Fibroblast of mammary gland (primary cell): ENCODE measurements at regions not wholly inside any gene's neighbourhood (a gene's known extent, or its start where the extent isn't known, plus 50 kb on each side); places are given as distances from the start of the nearest gene placed in this dataset.
"Not testable (repeated sequence)": the region's sequence is repeated elsewhere in the genome, so short reads cannot be mapped to it uniquely, and the experiment has no call there.

Source experiments
- DNase-seq: peaks from one replicate; pipeline ENCODE4 v3.0.0-alpha.2; 2010; ENCODE audit warnings: low read depth
- H3K4me3 ChIP-seq: 2 replicates; pipeline ENCODE4 v1.5.1; 2011; ENCODE audit warnings: low read depth, mild to moderate bottlenecking, low read length, moderate library complexity; ENCODE audit not compliant: control insufficient read depth
- TF ChIP-seq, protein P1 (sequence below): conservative IDR thresholded peaks from 2 replicates; pipeline ENCODE4 v1.5.1; 2011; ENCODE audit warnings: low read depth, low read length, inconsistent platforms; ENCODE audit not compliant: control insufficient read depth, insufficient read depth

DNA sequence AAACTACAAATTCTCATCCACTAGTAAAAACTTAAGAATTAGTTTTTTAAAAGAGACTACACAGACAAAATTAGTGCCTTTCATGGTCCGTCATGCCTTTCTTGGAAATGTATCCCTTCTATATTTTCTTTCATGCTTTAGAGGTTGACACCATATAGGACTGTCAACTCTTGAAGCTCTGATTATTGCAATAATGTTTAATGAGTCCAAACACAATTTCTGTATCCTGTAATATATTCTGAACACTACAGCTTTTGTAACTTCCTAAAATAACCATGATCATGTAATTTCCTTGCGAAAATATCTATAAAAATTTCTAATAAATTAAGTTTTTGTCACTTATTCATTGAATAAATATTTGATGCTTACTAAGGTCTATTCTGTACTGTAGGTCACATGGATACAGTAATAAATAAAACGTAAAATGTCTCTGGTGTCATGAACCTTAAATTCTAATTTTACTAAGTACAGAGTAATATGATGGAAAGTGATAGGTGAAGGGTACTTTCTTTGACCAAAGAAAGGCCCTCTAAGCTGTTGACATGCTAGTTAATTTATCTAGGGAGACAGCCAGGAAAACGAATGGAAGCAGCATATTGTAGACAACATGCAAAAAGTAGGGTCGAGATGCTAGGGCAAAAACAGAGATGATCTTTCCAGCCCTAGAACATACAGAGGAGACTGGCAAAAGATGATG is 687.3 kb upstream of the PCDH9 start:
- no peak overlapping the region for H3K4me3 ChIP-seq
- TF ChIP-seq, protein P1, sequence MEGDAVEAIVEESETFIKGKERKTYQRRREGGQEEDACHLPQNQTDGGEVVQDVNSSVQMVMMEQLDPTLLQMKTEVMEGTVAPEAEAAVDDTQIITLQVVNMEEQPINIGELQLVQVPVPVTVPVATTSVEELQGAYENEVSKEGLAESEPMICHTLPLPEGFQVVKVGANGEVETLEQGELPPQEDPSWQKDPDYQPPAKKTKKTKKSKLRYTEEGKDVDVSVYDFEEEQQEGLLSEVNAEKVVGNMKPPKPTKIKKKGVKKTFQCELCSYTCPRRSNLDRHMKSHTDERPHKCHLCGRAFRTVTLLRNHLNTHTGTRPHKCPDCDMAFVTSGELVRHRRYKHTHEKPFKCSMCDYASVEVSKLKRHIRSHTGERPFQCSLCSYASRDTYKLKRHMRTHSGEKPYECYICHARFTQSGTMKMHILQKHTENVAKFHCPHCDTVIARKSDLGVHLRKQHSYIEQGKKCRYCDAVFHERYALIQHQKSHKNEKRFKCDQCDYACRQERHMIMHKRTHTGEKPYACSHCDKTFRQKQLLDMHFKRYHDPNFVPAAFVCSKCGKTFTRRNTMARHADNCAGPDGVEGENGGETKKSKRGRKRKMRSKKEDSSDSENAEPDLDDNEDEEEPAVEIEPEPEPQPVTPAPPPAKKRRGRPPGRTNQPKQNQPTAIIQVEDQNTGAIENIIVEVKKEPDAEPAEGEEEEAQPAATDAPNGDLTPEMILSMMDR = no peak
- DNase-seq = no peak

DNA sequence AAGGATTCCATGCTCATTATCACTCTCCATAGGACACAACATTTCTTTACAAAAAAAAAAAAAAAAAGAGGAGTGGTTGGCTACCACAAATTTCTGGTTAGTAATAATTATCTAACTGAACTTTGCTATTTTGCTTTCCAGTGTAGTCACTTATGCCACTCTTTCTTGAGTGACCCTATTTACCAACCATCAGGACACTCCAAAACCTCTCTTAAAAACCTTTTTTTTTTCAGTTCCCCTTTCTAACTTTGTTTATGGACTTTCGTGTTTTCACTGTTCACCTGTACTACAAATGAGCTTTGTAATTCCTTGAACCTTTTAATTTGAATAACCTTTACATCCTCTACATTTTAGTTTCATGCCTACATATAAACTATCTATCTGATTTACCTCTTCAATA is 686.5 kb upstream of the PCDH9 start:
- no peak overlapping the region for H3K4me3 ChIP-seq
- no peak for DNase-seq
- TF ChIP-seq, protein P1 = no peak

DNA sequence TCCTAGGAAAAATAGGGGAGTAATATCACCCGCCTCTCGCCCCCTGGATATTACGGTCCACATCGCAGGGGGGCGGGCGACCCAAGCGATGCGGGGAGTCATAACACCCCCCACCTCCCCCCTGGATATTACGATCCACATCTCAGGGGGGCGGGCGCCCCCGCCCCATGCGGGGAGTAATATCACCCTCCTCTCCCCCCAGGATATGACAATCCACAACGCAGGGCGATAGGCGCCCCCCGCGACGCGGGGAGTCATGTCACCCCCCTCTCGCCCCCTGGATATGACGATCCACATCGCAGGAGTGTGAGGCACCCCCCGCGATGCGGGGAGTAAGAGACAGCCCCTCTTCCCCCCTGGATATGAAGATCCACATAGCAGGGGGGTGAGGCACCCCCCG is 684.4 kb upstream of the PCDH9 start:
- no peak for DNase-seq
- no peak overlapping the region for H3K4me3 ChIP-seq
- TF ChIP-seq, protein P1 = no peak

DNA sequence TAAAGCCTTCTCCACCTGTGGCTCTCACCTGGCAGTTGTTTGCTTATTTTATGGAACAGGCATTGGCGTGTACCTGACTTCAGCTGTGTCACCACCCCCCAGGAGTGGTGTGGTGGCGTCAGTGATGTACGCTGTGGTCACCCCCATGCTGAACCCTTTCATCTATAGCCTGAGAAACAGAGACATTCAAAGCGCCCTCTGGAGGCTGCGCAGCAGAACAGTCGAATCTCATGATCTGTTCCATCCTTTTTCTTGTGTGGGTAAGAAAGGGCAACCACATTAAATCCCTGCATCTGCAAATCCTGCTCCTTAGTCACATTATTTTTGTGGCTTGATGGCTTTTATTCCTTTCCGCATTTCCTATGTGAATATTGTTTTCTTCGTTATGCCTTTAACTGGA is 672.8 kb upstream of the PCDH9 start:
- H3K4me3 ChIP-seq, DNase-seq: not testable (repeated sequence)

DNA sequence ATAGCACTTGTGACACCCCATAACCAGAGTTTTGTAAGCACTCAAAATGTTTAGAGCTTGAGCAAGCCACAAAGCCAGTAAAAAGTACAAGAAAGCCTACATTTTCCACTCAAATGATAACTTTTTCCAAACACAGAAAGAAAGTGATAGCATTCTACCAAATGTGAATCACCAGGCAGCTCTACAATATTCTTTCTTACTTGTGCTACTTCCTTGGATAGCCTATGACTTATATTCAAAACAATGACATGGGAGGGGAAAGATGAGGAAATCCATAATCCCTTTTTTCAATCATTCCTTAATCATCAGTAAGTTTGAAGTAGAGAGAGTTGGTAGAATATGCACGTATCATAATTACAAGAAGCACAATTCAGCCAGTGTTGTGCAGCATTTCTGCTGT is 650.8 kb upstream of the PCDH9 start:
- DNase-seq = no peak
- TF ChIP-seq, protein P1 = no peak
- H3K4me3 ChIP-seq = no peak overlapping the region

DNA sequence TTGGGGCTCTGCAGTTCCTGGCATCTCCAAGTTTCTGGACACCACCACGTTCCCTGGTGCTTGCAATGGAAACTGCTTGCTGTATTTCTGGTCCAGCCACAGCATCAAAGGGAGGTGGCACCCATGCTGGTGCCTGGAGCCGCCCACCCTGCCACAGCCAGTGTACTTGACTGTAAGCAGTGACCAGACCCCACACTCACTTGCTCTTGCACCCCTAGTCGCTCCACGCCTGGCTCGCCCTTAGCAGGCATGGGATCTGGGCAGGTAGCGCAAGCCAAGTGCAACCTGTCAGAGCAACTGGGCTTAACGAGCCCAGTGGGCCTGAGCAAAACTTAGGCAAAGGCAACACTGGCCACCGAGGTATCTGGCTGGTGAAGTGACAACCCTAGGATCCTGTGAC is 648.2 kb upstream of the PCDH9 start:
- TF ChIP-seq, protein P1 = no peak
- DNase-seq = no peak
- no peak overlapping the region for H3K4me3 ChIP-seq

DNA sequence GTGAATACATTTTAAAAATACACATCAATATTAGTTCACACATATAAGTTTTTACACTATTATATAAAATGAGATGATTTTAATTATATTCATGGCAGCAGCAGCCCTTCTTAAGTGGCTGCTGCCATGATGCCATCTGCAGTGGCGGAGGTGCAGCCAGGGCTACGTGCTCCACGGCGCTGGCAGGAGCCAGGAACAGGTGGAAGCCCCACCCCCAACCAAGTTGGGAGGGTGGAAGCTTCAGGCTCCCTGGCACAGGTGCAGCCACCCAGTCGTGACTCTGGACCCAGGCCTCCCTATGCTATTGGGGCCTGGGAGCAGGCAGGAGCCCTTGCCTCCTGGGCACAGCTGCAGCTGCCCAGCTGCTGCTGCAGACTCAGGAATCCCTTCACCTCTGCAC is 646.9 kb upstream of the PCDH9 start:
- TF ChIP-seq, protein P1 = no peak
- no peak for DNase-seq
- no peak overlapping the region for H3K4me3 ChIP-seq
